RCC 7860 (cell line): ENCODE measurements at regions not wholly inside any gene's neighbourhood (a gene's known extent, or its start where the extent isn't known, plus 50 kb on each side); places are given as distances from the start of the nearest gene placed in this dataset.

ENCODE experiments used
- DNase-seq: peaks from one replicate; pipeline ENCODE4 v3.0.0-alpha.2; 2015; ENCODE audit warnings: low spot score
- FAIRE-seq: peaks from 2 replicates; lab custom pipeline; 2012; peaks lifted over from hg19 to GRCh38; lab: Jason Lieb, UNC

GRCh38 chr12:92216092-92216491 is 70.4 kb upstream of the BTG1 start:
- no peak for FAIRE-seq
- DNase-seq, result no peak

DNA sequence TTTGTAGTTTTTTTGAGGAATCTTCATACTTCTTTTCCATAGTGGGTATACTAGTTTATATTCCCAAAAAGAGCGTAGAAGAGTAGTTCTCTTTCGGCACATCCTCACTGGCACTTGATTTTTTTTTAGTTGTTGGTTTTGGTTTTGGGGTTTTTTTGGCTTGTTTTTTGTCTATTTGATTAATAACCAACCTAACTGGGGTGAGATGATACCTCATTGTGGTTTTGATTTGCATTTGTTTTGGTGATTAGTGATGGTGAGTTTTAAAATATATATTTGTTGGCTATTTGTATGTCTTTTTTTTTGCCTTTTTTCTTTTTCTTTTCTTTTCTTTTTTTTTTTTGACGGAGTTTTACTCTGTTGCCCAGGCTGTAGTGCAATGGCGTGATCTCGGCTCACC is 69.7 kb upstream of the BTG1 start:
- no peak for FAIRE-seq

DNA sequence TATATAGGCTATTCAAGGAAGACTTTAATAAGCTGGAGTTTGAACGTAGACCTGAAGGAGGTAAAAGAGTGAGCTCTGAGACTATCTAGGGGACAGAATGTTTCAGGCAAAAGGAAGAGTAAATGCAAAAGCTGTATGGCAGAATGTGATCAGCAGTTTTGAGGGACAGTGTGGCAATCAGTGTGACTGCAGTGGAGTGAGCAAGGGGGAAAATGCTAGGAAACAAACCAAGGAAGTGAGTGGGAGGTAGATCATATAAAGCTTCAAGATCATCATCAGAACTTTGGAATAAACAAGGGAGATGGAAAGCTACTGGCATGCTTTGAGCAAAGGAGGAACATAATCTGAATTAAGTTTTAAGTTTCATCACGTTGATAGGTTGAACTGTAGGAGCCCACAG is 67.5 kb upstream of the BTG1 start:
- FAIRE-seq, result no peak

More for the DNA sequence above, 69.7 kb upstream of the BTG1 start:
- DNase-seq, result no peak

DNA sequence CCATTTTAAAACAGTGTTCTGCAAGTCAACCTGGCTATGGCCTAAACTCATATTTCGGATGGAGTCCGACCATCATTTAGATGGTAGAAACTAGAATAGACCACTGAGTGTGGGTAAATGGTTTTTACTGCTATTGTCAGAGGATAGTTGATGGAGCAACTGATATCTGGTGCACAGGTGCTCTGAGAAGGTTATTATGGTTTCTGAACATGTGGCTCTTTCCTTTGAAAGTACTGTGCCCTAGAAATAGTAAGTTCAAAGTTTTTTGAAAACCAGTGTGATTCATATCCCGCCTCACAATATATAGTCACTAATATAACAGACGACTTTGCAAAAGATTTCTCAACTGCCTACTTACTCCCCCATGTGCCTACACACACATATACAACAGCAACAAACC is 64.4 kb upstream of the BTG1 start:
- no peak for DNase-seq
- FAIRE-seq, result no peak

More for the DNA sequence above, 67.5 kb upstream of the BTG1 start:
- no peak for DNase-seq

- DNase-seq (no peak), FAIRE-seq (no peak)
Measured at GRCh38 chr12:92208613-92209121, 63.0 kb upstream of the BTG1 start.

- FAIRE-seq (no peak), DNase-seq (no peak)
Measured at GRCh38 chr12:92206596-92206995, 61.0 kb upstream of the BTG1 start.

GRCh38 chr12:92206011-92206410 is 60.4 kb upstream of the BTG1 start:
- no peak for FAIRE-seq
- no peak for DNase-seq

DNA sequence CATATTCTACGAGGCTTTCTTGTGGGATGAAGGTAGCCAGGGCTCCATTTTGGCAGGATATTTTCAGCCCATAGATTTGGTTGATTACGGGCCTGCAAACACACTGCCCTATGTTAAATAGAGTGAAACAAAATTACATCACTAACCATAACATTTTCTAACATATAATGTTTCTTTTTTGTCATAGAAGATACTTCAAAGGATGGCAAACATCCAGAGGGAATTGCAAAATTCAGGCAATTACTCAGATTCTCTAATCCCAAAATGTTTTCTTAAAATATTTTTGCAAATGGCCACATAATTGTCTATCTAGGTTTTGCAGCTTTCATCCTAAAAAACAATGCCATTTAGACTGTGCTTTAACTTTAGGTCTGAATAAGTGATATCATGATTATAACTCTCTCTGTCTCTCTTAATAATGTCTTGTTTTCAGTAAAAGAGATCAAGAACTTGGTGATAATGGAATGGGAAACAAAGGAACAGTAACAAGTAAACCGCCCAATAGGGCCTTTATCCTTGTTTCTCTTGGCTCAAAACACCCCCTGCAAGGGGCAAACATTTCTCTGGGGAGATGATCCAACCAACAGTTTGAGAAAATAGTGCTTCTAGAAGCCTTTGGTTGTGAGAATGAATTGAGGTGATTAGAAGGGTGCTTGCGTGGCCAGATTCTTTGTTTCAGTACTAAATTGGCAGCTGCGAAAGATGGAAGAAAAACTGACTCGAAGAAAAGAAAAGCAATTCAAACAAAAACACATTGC is 54.4 kb upstream of the BTG1 start:
- FAIRE-seq (no peak), DNase-seq (no peak)

DNA sequence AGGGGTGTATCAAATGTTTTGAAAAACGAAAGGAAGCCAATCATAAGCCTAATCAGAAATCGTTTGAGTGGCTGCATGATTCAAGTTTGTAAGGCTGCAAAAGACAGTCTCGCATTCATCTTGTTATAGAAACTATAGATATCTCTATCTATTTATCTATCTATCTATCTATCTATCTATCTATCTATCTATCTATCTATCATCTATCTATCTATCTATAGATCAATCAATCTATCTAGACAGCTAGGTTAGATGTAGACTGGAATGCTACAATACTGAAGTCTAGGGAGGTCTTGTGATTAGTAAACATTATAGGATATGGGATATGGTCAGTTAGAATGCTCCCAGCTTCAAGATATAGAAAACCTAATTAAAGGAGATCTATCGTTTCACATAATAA is 52.2 kb upstream of the BTG1 start:
- no peak for FAIRE-seq
- DNase-seq, result no peak

DNA sequence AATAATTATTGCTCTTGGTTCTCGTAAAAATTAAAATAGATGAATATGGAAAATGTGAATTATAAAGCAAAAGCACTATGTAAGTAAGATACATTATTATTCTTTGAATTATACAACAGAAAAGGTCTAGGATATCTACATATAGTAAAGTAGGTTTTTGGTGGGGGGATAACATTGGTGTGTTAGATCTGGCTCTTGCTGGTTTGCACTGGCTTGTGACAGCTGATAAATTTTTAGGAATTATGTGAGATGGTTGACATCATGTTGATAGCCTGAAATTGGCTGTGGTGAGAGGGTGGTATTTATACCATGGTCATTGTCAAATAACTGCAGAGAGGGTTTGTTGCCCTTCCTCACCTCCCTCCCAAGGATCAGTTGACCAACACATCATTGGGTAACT is 50.7 kb upstream of the BTG1 start:
- DNase-seq (no peak), FAIRE-seq (no peak)
